ENCODE measurements at regions not wholly inside any gene's neighbourhood (a gene's known extent, or its start where the extent isn't known, plus 50 kb on each side); places are given as distances from the start of the nearest gene placed in this dataset.

DNA sequence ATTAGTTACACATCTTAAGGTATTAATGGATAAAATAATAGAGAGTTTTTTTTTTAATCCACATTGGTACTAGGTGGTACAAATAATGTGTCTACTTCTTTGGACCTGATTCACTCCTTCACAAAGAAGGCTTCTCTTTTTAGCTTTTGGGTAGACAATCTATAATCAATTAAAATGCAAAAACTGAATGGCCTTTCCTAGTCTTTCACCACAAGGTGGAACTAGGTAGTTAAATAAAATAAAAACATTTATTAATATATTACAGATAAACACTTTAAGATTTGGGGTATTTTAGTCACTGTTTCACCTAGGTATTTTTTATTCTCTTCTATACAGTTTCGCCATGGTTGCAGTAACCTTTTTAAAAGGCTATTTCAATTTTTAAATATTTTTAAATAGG, 68.3 kb upstream of the DST start:
- peaks cover 42% of the 10 kb centered on the region for H3K4me1 ChIP-seq (ENCODE audit: insufficient read depth, low read length)
- DNase-seq (ENCODE audit: low spot score) = no peak
- CTCF ChIA-PET (ENCODE audit: low intra/inter-chr PET ratio, low total read pairs) = interaction anchor here (5.9 kb wide), 1 partner anchor 46 kb away, joined by 73 read pairs; no protein-coding TSS in a partner anchor
- 89% methylated on average over 1 of the region's 1 CpG for WGBS (ENCODE audit: low lambda C conversion rate)
- POLR2A ChIA-PET = no interaction called here
- H3K4me2 ChIP-seq (ENCODE audit: low read depth, low read length) = no peak overlapping the region
- no peaks in the 10 kb centered on the region for H3K79me2 ChIP-seq (ENCODE audit: insufficient read depth, low read length)
- ATAC-seq = no peak
- in situ Hi-C loops (cut with HindIII; ENCODE audit: extremely low pct_ligation_motif_present, low pct_unique_long_range_greater_than_20kb) = loop anchor here (5.0 kb wide), 1 partner anchor 136 kb away; no protein-coding TSS in a partner anchor
- BruUV-seq (replicated peaks) = no TSS peak
- H3K27ac ChIP-seq (ENCODE audit: extremely low read length, insufficient read depth, low read length) = no peak overlapping the region
- H3K9me3 ChIP-seq (ENCODE audit: low read length) = no peaks in the 10 kb centered on the region
- H3K27me3 ChIP-seq (ENCODE audit: control insufficient read depth in 1 of 2, insufficient read depth in 2 of 2, low read length in 2 of 2) = no peaks in the 10 kb centered on the region
- intact Hi-C loops (cut with micrococcal nuclease; ENCODE audit: unreplicated experiment) = no loop called here
- H4K20me1 ChIP-seq (ENCODE audit: insufficient read depth, low read length) = no peaks in the 10 kb centered on the region
- FAIRE-seq = no peak
- no peak overlapping the region for H2AFZ ChIP-seq (ENCODE audit: low read length)
- H3K9ac ChIP-seq (ENCODE audit: insufficient read depth, low read depth, low read length) = no peak overlapping the region
- TF ChIP-seq CC2D1A (CRISPR knock-in tag; IDR thresholded peaks at IDR 0.05) (no peak), ETV5 (CRISPR knock-in tag; IDR thresholded peaks at IDR 0.05; ENCODE audit: borderline replicate concordance) (no peak), MXD3 (CRISPR knock-in tag; IDR thresholded peaks at IDR 0.05) (no peak), CCAR2 (optimal IDR thresholded peaks at IDR 0.05; ENCODE audit: low read depth, low read length) (no peak), DR1 (CRISPR knock-in tag; IDR thresholded peaks at IDR 0.05) (no peak), SMC3 (IDR thresholded peaks at IDR 0.05; ENCODE audit: low read length) (no peak), MTA1 (CRISPR knock-in tag; IDR thresholded peaks at IDR 0.05; ENCODE audit: borderline replicate concordance) (no peak), NCOA2 (CRISPR knock-in tag; IDR thresholded peaks at IDR 0.05) (no peak), ZNF441 (CRISPR knock-in tag; IDR thresholded peaks at IDR 0.05; ENCODE audit: borderline replicate concordance) (no peak), ATF7 (IDR thresholded peaks at IDR 0.05) (no peak), ATF7 (CRISPR knock-in tag; IDR thresholded peaks at IDR 0.05) (no peak), ZFP36L2 (CRISPR knock-in tag; IDR thresholded peaks at IDR 0.05) (no peak)
- TF ChIP-seq, protein P1, sequence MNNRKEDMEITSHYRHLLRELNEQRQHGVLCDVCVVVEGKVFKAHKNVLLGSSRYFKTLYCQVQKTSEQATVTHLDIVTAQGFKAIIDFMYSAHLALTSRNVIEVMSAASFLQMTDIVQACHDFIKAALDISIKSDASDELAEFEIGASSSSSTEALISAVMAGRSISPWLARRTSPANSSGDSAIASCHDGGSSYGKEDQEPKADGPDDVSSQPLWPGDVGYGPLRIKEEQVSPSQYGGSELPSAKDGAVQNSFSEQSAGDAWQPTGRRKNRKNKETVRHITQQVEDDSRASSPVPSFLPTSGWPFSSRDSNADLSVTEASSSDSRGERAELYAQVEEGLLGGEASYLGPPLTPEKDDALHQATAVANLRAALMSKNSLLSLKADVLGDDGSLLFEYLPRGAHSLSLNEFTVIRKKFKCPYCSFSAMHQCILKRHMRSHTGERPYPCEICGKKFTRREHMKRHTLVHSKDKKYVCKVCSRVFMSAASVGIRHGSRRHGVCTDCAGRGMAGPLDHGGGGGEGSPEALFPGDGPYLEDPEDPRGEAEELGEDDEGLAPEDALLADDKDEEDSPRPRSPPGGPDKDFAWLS (CRISPR knock-in tag; IDR thresholded peaks at IDR 0.05; ENCODE audit: borderline replicate concordance) = no peak
- H3K36me3 ChIP-seq (replicated peaks in 1 of 2; ENCODE audit: control insufficient read depth in 1 of 2, insufficient read depth in 2 of 2, low read length in 2 of 2) = no peaks in the 10 kb centered on the region
- H3K4me3 ChIP-seq (replicated peaks in 1 of 3; ENCODE audit: insufficient read depth in 1 of 3, low read depth in 2 of 3, low read length in 3 of 3) = no peak overlapping the region

Measured in HepG2 (cell line).